ENCODE measurements at regions not wholly inside any gene's neighbourhood (a gene's known extent, or its start where the extent isn't known, plus 50 kb on each side); places are given as distances from the start of the nearest gene placed in this dataset.

GRCh38 chr1:5721634-5722215 is 270.5 kb downstream of the NPHP4 start (continued):
- no peak for TF ChIP-seq ZNF462 (CRISPR knock-in tag; IDR thresholded peaks at IDR 0.05)

- peaks cover 4% of the 10 kb centered on the region; the same call in 2 of the 3 replicates for H3K9me3 Mint-ChIP-seq
- Histone ChIP-seq H3K4me1 (ENCODE audit: insufficient read depth) (no peaks in the 10 kb centered on the region), H3K4me3 (no peak overlapping the region), H3K36me3 (ENCODE audit: insufficient read depth) (no peaks in the 10 kb centered on the region), H4K20me1 (replicated peaks; ENCODE audit: insufficient read depth) (no peaks in the 10 kb centered on the region), H2AFZ (no peak overlapping the region), H3K79me2 (replicated peaks; ENCODE audit: insufficient read depth) (no peaks in the 10 kb centered on the region), H3K4me2 (no peak overlapping the region), H3F3A (replicated peaks; ENCODE audit: low read depth) (no peaks in the 10 kb centered on the region), H3K27ac (ENCODE audit: low read depth) (no peak overlapping the region), H3K9me2 (ENCODE audit: insufficient read depth) (no peaks in the 10 kb centered on the region), H3K27me3 (ENCODE audit: insufficient read depth) (no peaks in the 10 kb centered on the region)
- ATAC-seq (no peak), DNase-seq (ENCODE audit: low spot score) (no peak)
- H3K4me1 Mint-ChIP-seq = peaks cover 25% of the 10 kb centered on the region
- peaks cover under 1% of the 10 kb centered on the region; the same call in 1 of the 3 replicates for H3K36me3 Mint-ChIP-seq (ENCODE audit: low read depth)
- peaks cover 9% of the 10 kb centered on the region for H3K27me3 Mint-ChIP-seq (ENCODE audit: insufficient read depth, low read depth, poor library complexity)
- H3K27ac Mint-ChIP-seq = no peak overlapping the region
- no peak overlapping the region for H3K4me3 Mint-ChIP-seq
- TF ChIP-seq EZH2phosphoT487 (IDR thresholded peaks at IDR 0.05; ENCODE audit: unreplicated experiment) (no peak), ZNF114 (CRISPR knock-in tag; IDR thresholded peaks at IDR 0.05) (no peak), ZNF331 (CRISPR knock-in tag; IDR thresholded peaks at IDR 0.05; ENCODE audit: low read depth) (no peak), JUNB (IDR thresholded peaks at IDR 0.05; ENCODE audit: unreplicated experiment) (no peak), CTCF (conservative IDR thresholded peaks at IDR 0.05; ENCODE audit: low read depth in 2 of 2) (no peak), NANOG (IDR thresholded peaks at IDR 0.05; ENCODE audit: borderline replicate concordance) (no peak), STAT1 (IDR thresholded peaks at IDR 0.05; ENCODE audit: unreplicated experiment) (no peak), CREB1 (CRISPR knock-in tag; IDR thresholded peaks at IDR 0.05; ENCODE audit: low read depth) (no peak), ETS1 (IDR thresholded peaks at IDR 0.05) (no peak)
Measured at GRCh38 chr1:5720936-5721335, 271.3 kb downstream of the NPHP4 start.
